Endothelial cell of umbilical vein (primary cell): ENCODE measurements at regions not wholly inside any gene's neighbourhood (a gene's known extent, or its start where the extent isn't known, plus 50 kb on each side); places are given as distances from the start of the nearest gene placed in this dataset.

ENCODE experiments used
- BruUV-seq: library from RNA; stranded (reverse); fragments of 400-500 nt; replicated peaks from 2 replicates; lab custom pipeline; 2021; lab: Mats Ljungman, UMichigan
- CTCF ChIA-PET: fragments of 300-600, 350-600 bp; sonication (Branson Sonifier 250); formaldehyde crosslinking; loops from one replicate; lab custom pipeline; 2021; ENCODE audit warnings: antibody characterized with exemption, inconsistent platforms; lab: Charles Lee
- POLR2A ChIA-PET: fragments of 300-600, 350-600 bp; sonication (Branson Sonifier 250); formaldehyde crosslinking; loops from one replicate; lab custom pipeline; 2021; ENCODE audit warnings: antibody characterized with exemption, inconsistent platforms; lab: Charles Lee
- DNase-seq: peaks from one replicate; pipeline ENCODE4 v3.0.0-alpha.2; 2011; ENCODE audit warnings: low read depth, low spot score
- FAIRE-seq: peaks from 2 replicates; lab custom pipeline; 2011; peaks lifted over from hg19 to GRCh38; lab: Jason Lieb, UNC
- H2AFZ ChIP-seq: 2 replicates; pipeline ENCODE4 v1.6.0; 2012; ENCODE audit warnings: low read depth, low read length, control low read depth, inconsistent platforms
- H3K27ac ChIP-seq: 2 replicates; pipeline ENCODE4 v1.5.1; 2011; ENCODE audit warnings: low read depth, mild to moderate bottlenecking, control low read depth, low read length, moderate library complexity; ENCODE audit not compliant: insufficient read depth
- H3K27me3 ChIP-seq, 2 experiments: 2 replicates each; pipeline versions ENCODE4 v1.6.0 to v1.6.1; 2011; ENCODE audit warnings: low read length in 2 of 2, mixed read lengths in 1 of 2; ENCODE audit not compliant: control insufficient read depth in 2 of 2, insufficient read depth in 2 of 2
- H3K36me3 ChIP-seq, 2 experiments: 2 replicates in 1 of 2; 3 replicates in 1 of 2; pipeline ENCODE4 v1.5.1; 2011; ENCODE audit warnings: low read length in 2 of 2, mild to moderate bottlenecking in 1 of 2, moderate library complexity in 1 of 2; ENCODE audit not compliant: control insufficient read depth in 2 of 2, insufficient read depth in 2 of 2; ENCODE audit errors: extremely low read depth in 1 of 2
- H3K4me1 ChIP-seq: 3 replicates; pipeline ENCODE4 v1.5.1; 2011; ENCODE audit warnings: mild to moderate bottlenecking, low read length; ENCODE audit not compliant: control insufficient read depth, insufficient read depth; ENCODE audit errors: extremely low read depth
- H3K4me2 ChIP-seq: 2 replicates; pipeline ENCODE4 v1.6.1; 2011; ENCODE audit warnings: low read length, control low read depth, mixed read lengths; ENCODE audit not compliant: insufficient read depth
- H3K4me3 ChIP-seq, 3 experiments: fragments of 200-600 bp in 1 of 3; sonication (generic), shearing (Covaris generic) in 1 of 3; replicated peaks in 1 of 3; 2 replicates each; pipeline ENCODE4 v1.5.1; 2011 to 2016; ENCODE audit warnings: control low read depth in 3 of 3, low read length in 3 of 3, mild to moderate bottlenecking in 2 of 3, inconsistent platforms in 1 of 3, low read depth in 1 of 3, moderate library complexity in 1 of 3; ENCODE audit not compliant: insufficient read depth in 1 of 3
- H3K79me2 ChIP-seq: 2 replicates; pipeline ENCODE4 v1.6.0; 2012; ENCODE audit warnings: low read length, inconsistent platforms; ENCODE audit not compliant: control insufficient read depth, insufficient read depth
- H3K9ac ChIP-seq: replicated peaks from 2 replicates; pipeline ENCODE3; 2011; ENCODE audit warnings: low read length, control low read depth; ENCODE audit not compliant: insufficient read depth; ENCODE audit errors: extremely low read depth
- H3K9me1 ChIP-seq: replicated peaks from 3 replicates; pipeline ENCODE4 v1.6.0; 2011; ENCODE audit warnings: mild to moderate bottlenecking, low read length; ENCODE audit not compliant: control insufficient read depth, insufficient read depth; ENCODE audit errors: extremely low read depth
- H3K9me3 ChIP-seq: replicated peaks from 2 replicates; pipeline ENCODE4 v1.5.1; 2012; ENCODE audit warnings: low read length, inconsistent platforms; ENCODE audit not compliant: control insufficient read depth, insufficient read depth
- H4K20me1 ChIP-seq: replicated peaks from 2 replicates; pipeline ENCODE3; 2011; ENCODE audit warnings: mild to moderate bottlenecking, low read length; ENCODE audit not compliant: control insufficient read depth, insufficient read depth; ENCODE audit errors: extremely low read depth
- EZH2 ChIP-seq: IDR thresholded peaks from 2 replicates; pipeline ENCODE4 v1.6.1; 2012; ENCODE audit warnings: borderline replicate concordance, low read depth, mild to moderate bottlenecking, moderate library complexity, low read length, inconsistent platforms; ENCODE audit not compliant: severe bottlenecking
- FOS ChIP-seq: IDR thresholded peaks from 2 replicates; pipeline ENCODE4 v1.6.1; 2011; ENCODE audit warnings: mild to moderate bottlenecking, low read length, moderate library complexity, borderline replicate concordance; ENCODE audit not compliant: insufficient read depth
- GATA2 ChIP-seq: IDR thresholded peaks from 2 replicates; pipeline ENCODE4 v1.7.0; 2011; ENCODE audit warnings: low read depth, mild to moderate bottlenecking, moderate library complexity, mixed read lengths, low read length; ENCODE audit not compliant: insufficient read length, insufficient read depth
- JUN ChIP-seq: IDR thresholded peaks from 2 replicates; pipeline ENCODE4 v1.6.1; 2011; ENCODE audit warnings: borderline replicate concordance, low read depth; ENCODE audit not compliant: insufficient read length, insufficient read depth
- MYC ChIP-seq: IDR thresholded peaks from one replicate; pipeline ENCODE4 v1.6.1; 2011; ENCODE audit warnings: mild to moderate bottlenecking, low read depth, low read length
- POLR2A ChIP-seq: IDR thresholded peaks from 2 replicates; pipeline ENCODE4 v1.6.1; 2012; ENCODE audit warnings: low read depth, mild to moderate bottlenecking, control low read depth, low read length
- POLR2AphosphoS5 ChIP-seq: IDR thresholded peaks from 2 replicates; pipeline ENCODE4 v1.6.1; 2012; ENCODE audit warnings: low read depth, mild to moderate bottlenecking, control low read depth, low read length, moderate library complexity; ENCODE audit not compliant: insufficient read depth
- dilution Hi-C: fragments of 300-500 bp; cut with MboI; formaldehyde crosslinking; loops from one replicate; pipeline ENCODE4 v1.15.0; 2019; ENCODE audit warnings: low sequenced_read_pairs; ENCODE audit not compliant: extremely low pct_ligation_motif_present
- intact Hi-C: fragments of 100-400 bp; cut with micrococcal nuclease; formaldehyde crosslinking; loops from one replicate; pipeline ENCODE4 v1.10.0; 2022
- TF ChIP-seq, protein P1 (sequence below): IDR thresholded peaks from 2 replicates; pipeline ENCODE4 v1.6.1; 2011; ENCODE audit not compliant: insufficient read depth, insufficient read length
- TF ChIP-seq, protein P2 (sequence below), 2 donors: IDR thresholded peaks; 1 replicate in 1 of 2; 2 replicates in 1 of 2; pipeline ENCODE4 v1.5.1; 2011; ENCODE audit warnings: low read length in 2 of 2, mild to moderate bottlenecking in 2 of 2, moderate library complexity in 2 of 2, control low read depth in 1 of 2, inconsistent platforms in 1 of 2, low read depth in 1 of 2; ENCODE audit not compliant: insufficient read depth in 1 of 2; ENCODE audit errors: extremely low read depth in 1 of 2

DNA sequence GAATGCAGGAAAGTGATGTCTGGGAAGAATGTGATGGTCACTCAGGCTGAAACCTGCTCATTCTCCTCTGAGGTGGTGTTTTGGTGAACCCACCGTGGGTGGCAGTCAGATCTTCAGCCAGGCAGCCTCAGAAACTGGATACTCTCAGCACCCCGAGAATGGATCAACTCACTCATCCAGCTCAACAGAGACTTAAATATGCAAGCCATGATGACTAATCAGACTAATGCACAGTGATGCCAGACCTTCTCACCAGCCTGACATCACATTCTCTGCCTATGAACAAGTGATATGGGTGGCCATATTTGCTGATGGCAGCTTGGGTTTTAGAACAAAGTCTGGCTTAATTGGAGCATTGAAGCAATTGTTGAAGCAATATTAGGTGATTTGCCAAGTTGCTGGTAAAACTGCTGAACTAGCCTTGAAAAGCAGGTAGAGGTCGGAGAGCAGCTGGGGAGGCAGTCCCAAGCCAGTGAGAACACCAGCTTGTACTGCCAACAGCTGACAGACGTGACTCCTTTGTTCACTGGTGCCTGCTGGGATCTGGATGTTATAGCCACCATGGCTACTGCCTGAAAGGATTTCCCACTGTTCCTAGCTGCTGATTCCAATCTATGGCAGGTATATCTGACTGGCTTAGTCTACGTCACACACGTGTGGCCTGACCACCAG is 608.1 kb downstream of the MID1IP1 start:
- Histone ChIP-seq H3K4me3 (no peak overlapping the region), H3K79me2 (no peaks in the 10 kb centered on the region), H3K4me1 (no peaks in the 10 kb centered on the region), H3K9me1 (no peaks in the 10 kb centered on the region), H3K9ac (no peak overlapping the region), H3K27ac (no peak overlapping the region), H3K36me3 (no peaks in the 10 kb centered on the region), H3K9me3 (no peaks in the 10 kb centered on the region), H2AFZ (no peak overlapping the region), H4K20me1 (no peaks in the 10 kb centered on the region), H3K27me3 (no peaks in the 10 kb centered on the region), H3K4me2 (no peak overlapping the region)
- no peak for FAIRE-seq
- CTCF ChIA-PET: no interaction called here
- dilution Hi-C loops: no loop called here
- no peak for DNase-seq
- POLR2A ChIA-PET: no interaction called here
- TF ChIP-seq FOS: no peak
- no peak for TF ChIP-seq POLR2A
- TF ChIP-seq JUN: no peak
- TF ChIP-seq MYC: no peak
- TF ChIP-seq, protein P1, sequence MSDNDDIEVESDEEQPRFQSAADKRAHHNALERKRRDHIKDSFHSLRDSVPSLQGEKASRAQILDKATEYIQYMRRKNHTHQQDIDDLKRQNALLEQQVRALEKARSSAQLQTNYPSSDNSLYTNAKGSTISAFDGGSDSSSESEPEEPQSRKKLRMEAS: no peak
- TF ChIP-seq POLR2AphosphoS5: no peak
- TF ChIP-seq, protein P2, sequence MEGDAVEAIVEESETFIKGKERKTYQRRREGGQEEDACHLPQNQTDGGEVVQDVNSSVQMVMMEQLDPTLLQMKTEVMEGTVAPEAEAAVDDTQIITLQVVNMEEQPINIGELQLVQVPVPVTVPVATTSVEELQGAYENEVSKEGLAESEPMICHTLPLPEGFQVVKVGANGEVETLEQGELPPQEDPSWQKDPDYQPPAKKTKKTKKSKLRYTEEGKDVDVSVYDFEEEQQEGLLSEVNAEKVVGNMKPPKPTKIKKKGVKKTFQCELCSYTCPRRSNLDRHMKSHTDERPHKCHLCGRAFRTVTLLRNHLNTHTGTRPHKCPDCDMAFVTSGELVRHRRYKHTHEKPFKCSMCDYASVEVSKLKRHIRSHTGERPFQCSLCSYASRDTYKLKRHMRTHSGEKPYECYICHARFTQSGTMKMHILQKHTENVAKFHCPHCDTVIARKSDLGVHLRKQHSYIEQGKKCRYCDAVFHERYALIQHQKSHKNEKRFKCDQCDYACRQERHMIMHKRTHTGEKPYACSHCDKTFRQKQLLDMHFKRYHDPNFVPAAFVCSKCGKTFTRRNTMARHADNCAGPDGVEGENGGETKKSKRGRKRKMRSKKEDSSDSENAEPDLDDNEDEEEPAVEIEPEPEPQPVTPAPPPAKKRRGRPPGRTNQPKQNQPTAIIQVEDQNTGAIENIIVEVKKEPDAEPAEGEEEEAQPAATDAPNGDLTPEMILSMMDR (IDR thresholded peaks at IDR 0.05; ENCODE audit: extremely low read depth in 1 of 2, insufficient read depth in 1 of 2, low read depth in 1 of 2, low read length in 2 of 2): no peak
- no peak for TF ChIP-seq GATA2
- no peak for TF ChIP-seq EZH2
- BruUV-seq: no TSS peak
- intact Hi-C loops: no loop called here
